GM20000 (cell line): ENCODE measurements at regions not wholly inside any gene's neighbourhood (a gene's known extent, or its start where the extent isn't known, plus 50 kb on each side); places are given as distances from the start of the nearest gene placed in this dataset.

Source experiments
- DNase-seq: peaks from one replicate; pipeline ENCODE4 v3.0.0; 2012; ENCODE audit warnings: low spot score
- CTCF ChIP-seq: IDR thresholded peaks from 2 replicates; pipeline ENCODE4 v1.5.1; 2012; ENCODE audit warnings: mild to moderate bottlenecking, control low read depth; ENCODE audit errors: extremely low read depth, missing control alignments

- TF ChIP-seq CTCF = no peak
- DNase-seq = no peak
Measured at GRCh38 chr14:62146030-62146429, 383.8 kb downstream of the SNAPC1 start.

- no peak for DNase-seq
- no peak for TF ChIP-seq CTCF
Measured at GRCh38 chr14:62156052-62156451, 393.8 kb downstream of the SNAPC1 start.

- DNase-seq = no peak
- TF ChIP-seq CTCF = no peak
Measured at GRCh38 chr14:62158779-62159178, 396.6 kb downstream of the SNAPC1 start.

GRCh38 chr14:62159314-62159713 is 397.1 kb downstream of the SNAPC1 start:
- no peak for DNase-seq
- no peak for TF ChIP-seq CTCF

GRCh38 chr14:62162998-62163589 is 400.9 kb downstream of the SNAPC1 start:
- peak; percentile 48 for TF ChIP-seq CTCF
- DNase-seq = peak; percentile 50

GRCh38 chr14:62168564-62169155 is 406.4 kb downstream of the SNAPC1 start:
- DNase-seq = no peak

More at GRCh38 chr14:62168564-62169155, 406.4 kb downstream of the SNAPC1 start:
- no peak for TF ChIP-seq CTCF
